ENCODE measurements at regions not wholly inside any gene's neighbourhood (a gene's known extent, or its start where the extent isn't known, plus 50 kb on each side); places are given as distances from the start of the nearest gene placed in this dataset.

GRCh38 chr11:79512706-79513469 lies 72.1 kb upstream of the TENM4 start:
- TF ChIP-seq, protein P1, sequence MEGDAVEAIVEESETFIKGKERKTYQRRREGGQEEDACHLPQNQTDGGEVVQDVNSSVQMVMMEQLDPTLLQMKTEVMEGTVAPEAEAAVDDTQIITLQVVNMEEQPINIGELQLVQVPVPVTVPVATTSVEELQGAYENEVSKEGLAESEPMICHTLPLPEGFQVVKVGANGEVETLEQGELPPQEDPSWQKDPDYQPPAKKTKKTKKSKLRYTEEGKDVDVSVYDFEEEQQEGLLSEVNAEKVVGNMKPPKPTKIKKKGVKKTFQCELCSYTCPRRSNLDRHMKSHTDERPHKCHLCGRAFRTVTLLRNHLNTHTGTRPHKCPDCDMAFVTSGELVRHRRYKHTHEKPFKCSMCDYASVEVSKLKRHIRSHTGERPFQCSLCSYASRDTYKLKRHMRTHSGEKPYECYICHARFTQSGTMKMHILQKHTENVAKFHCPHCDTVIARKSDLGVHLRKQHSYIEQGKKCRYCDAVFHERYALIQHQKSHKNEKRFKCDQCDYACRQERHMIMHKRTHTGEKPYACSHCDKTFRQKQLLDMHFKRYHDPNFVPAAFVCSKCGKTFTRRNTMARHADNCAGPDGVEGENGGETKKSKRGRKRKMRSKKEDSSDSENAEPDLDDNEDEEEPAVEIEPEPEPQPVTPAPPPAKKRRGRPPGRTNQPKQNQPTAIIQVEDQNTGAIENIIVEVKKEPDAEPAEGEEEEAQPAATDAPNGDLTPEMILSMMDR (IDR thresholded peaks at IDR 0.05) = no peak
- TF ChIP-seq POLR2A (IDR thresholded peaks at IDR 0.05) = no peak
